K562 (cell line): ENCODE measurements at regions not wholly inside any gene's neighbourhood (a gene's known extent, or its start where the extent isn't known, plus 50 kb on each side); places are given as distances from the start of the nearest gene placed in this dataset.
"Not testable (repeated sequence)": the region's sequence is repeated elsewhere in the genome, so short reads cannot be mapped to it uniquely, and the experiment has no call there.

Experiments
- CTCF ChIP-seq, 3 experiments: IDR thresholded peaks in 2 of 3; conservative IDR thresholded peaks in 1 of 3; 2 replicates each; pipeline ENCODE4 v1.5.1; 2011 to 2012; ENCODE audit warnings: low read length in 3 of 3, mild to moderate bottlenecking in 3 of 3, control low read depth in 2 of 3, improper control_type of control experiment in 1 of 3, inconsistent platforms in 1 of 3, low read depth in 1 of 3, mixed read lengths in 1 of 3, moderate library complexity in 1 of 3; ENCODE audit not compliant: insufficient read depth in 2 of 3
- NR3C1 ChIP-seq: sonication (generic); formaldehyde crosslinking; IDR thresholded peaks from 2 replicates; pipeline ENCODE4 v1.8.1; 2022; ENCODE audit warnings: missing genetic modification reagents
- POLR2A ChIP-seq: fragments of 450-650 bp; conservative IDR thresholded peaks from 2 replicates; pipeline ENCODE4 v1.6.1; 2016
- SREBF2 ChIP-seq: sonication (generic); formaldehyde crosslinking; IDR thresholded peaks from 2 replicates; pipeline ENCODE4 v1.4.0; 2020; ENCODE audit warnings: mild to moderate bottlenecking, missing genetic modification reagents
- ZNF232 ChIP-seq: sonication (generic); formaldehyde crosslinking; IDR thresholded peaks from 2 replicates; pipeline ENCODE4 v1.8.0; 2022; ENCODE audit warnings: mild to moderate bottlenecking, missing genetic modification reagents

GRCh38 chr4:82077471-82077995 is 296.3 kb downstream of the HNRNPD start:
- TF ChIP-seq ZNF232 (CRISPR knock-in tag); SREBF2 (CRISPR knock-in tag); POLR2A; NR3C1; CTCF (IDR thresholded peaks at IDR 0.05 in 2 of 3, conservative IDR thresholded peaks at IDR 0.05 in 1 of 3; ENCODE audit: insufficient read depth in 2 of 3, low read depth in 1 of 3, low read length in 3 of 3): not testable (repeated sequence)
